HG03175 (cell line): ENCODE measurements at regions not wholly inside any gene's neighbourhood (a gene's known extent, or its start where the extent isn't known, plus 50 kb on each side); places are given as distances from the start of the nearest gene placed in this dataset.

ENCODE experiments used
- ATAC-seq: cut with Tn5 transposase; IDR thresholded peaks from one replicate; pipeline ENCODE4 v1.9.1; 2021; ENCODE audit warnings: mild to moderate bottlenecking, moderate library complexity; ENCODE audit not compliant: unreplicated experiment

GRCh38 chr3:82054849-82055248, 293.4 kb upstream of the GBE1 start:
- no peak for ATAC-seq

GRCh38 chr3:82053236-82053635, 291.8 kb upstream of the GBE1 start:
- no peak for ATAC-seq

- no peak for ATAC-seq
Observed at GRCh38 chr3:82050382-82050781, 288.9 kb upstream of the GBE1 start.

GRCh38 chr3:82048711-82049110, 287.3 kb upstream of the GBE1 start:
- no peak for ATAC-seq

- no peak for ATAC-seq
Observed at GRCh38 chr3:82044930-82045705, 283.7 kb upstream of the GBE1 start.

- no peak for ATAC-seq
Observed at GRCh38 chr3:82038556-82038955, 277.1 kb upstream of the GBE1 start.

- ATAC-seq: no peak
Observed at GRCh38 chr3:82033186-82033585, 271.7 kb upstream of the GBE1 start.

GRCh38 chr3:82031596-82031995, 270.2 kb upstream of the GBE1 start:
- ATAC-seq: no peak

GRCh38 chr3:82030916-82031315, 269.5 kb upstream of the GBE1 start:
- ATAC-seq: no peak

GRCh38 chr3:82022836-82023235, 261.4 kb upstream of the GBE1 start:
- no peak for ATAC-seq

- ATAC-seq: no peak
Observed at GRCh38 chr3:82020282-82020681, 258.8 kb upstream of the GBE1 start.

- no peak for ATAC-seq
Observed at GRCh38 chr3:82015241-82015640, 253.8 kb upstream of the GBE1 start.

GRCh38 chr3:82012775-82013174, 251.3 kb upstream of the GBE1 start:
- ATAC-seq: no peak

- ATAC-seq: no peak
Observed at GRCh38 chr3:82011336-82011735, 249.9 kb upstream of the GBE1 start.

- no peak for ATAC-seq
Observed at GRCh38 chr3:82005266-82005665, 243.8 kb upstream of the GBE1 start.

- ATAC-seq: no peak
Observed at GRCh38 chr3:82004266-82004665, 242.8 kb upstream of the GBE1 start.

GRCh38 chr3:82002986-82003642, 241.7 kb upstream of the GBE1 start:
- no peak for ATAC-seq

GRCh38 chr3:82002491-82002890, 241.0 kb upstream of the GBE1 start:
- ATAC-seq: no peak

- ATAC-seq: no peak
Observed at GRCh38 chr3:82001276-82001923, 240.0 kb upstream of the GBE1 start.

- peak; percentile 38 for ATAC-seq
Observed at GRCh38 chr3:82000773-82001172, 239.3 kb upstream of the GBE1 start.

GRCh38 chr3:82000350-82000749, 238.9 kb upstream of the GBE1 start:
- no peak for ATAC-seq

- ATAC-seq: no peak
Observed at GRCh38 chr3:81998907-81999306, 237.5 kb upstream of the GBE1 start.
